Kidney epithelial cell (primary cell): ENCODE measurements at regions not wholly inside any gene's neighbourhood (a gene's known extent, or its start where the extent isn't known, plus 50 kb on each side); places are given as distances from the start of the nearest gene placed in this dataset.
"Not testable (repeated sequence)": the region's sequence is repeated elsewhere in the genome, so short reads cannot be mapped to it uniquely, and the experiment has no call there.

ENCODE experiments used
- DNase-seq: peaks from one replicate; pipeline ENCODE4 v3.0.0-alpha.2; 2010; ENCODE audit warnings: low read depth
- H3K27me3 ChIP-seq: 2 replicates; pipeline ENCODE4 v1.6.0; 2011; ENCODE audit warnings: low read length; ENCODE audit not compliant: control insufficient read depth, insufficient read depth
- H3K36me3 ChIP-seq: 2 replicates; pipeline ENCODE4 v1.5.1; 2011; ENCODE audit warnings: low read length; ENCODE audit not compliant: control insufficient read depth, insufficient read depth
- H3K4me3 ChIP-seq: 2 replicates; pipeline ENCODE4 v1.5.1; 2011; ENCODE audit warnings: low read depth, mild to moderate bottlenecking, control low read depth, low read length

DNA sequence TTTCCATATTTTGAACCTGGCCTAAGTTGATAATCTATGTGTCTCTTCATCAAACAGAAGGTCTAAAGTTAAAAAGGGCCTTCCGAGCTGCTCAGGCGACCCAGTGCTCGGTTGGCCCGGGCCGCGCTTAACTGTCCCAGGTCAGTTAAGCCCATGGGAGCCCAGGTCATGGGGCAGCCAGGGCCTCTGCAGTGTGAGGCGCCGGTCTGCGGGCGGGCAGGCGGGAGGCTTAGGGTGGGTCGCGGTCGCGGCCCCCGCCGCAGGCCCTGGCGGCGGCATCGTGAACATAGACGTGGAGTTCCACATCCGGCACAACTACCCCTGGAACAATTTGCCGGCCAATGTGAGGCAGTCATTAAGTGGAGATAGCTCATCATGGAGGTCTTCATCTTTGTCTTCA lies 91.3 kb downstream of the PPIAL4C start:
- H3K4me3 ChIP-seq, H3K27me3 ChIP-seq, DNase-seq, H3K36me3 ChIP-seq: not testable (repeated sequence)

DNA sequence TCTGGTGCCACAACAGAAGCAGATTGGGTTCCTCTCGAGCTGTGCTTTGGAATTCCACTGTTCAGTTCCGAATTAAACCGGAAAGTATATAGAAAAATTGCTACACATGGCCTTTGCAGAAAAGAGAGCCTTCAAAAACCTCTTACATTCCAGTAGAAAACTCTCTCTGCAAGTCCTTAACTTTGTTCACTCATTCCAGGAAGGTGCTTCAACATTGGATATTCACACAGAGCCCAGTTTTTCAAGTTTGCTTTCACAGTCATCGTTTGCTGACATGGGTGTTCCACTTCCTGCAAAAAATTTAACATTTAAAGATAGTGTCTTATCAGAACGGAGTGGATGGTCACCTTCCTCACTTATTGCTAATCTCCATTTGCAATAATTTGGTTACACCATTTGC lies 93.7 kb downstream of the PPIAL4C start:
- not testable (repeated sequence) for DNase-seq, H3K36me3 ChIP-seq, H3K4me3 ChIP-seq, H3K27me3 ChIP-seq

DNA sequence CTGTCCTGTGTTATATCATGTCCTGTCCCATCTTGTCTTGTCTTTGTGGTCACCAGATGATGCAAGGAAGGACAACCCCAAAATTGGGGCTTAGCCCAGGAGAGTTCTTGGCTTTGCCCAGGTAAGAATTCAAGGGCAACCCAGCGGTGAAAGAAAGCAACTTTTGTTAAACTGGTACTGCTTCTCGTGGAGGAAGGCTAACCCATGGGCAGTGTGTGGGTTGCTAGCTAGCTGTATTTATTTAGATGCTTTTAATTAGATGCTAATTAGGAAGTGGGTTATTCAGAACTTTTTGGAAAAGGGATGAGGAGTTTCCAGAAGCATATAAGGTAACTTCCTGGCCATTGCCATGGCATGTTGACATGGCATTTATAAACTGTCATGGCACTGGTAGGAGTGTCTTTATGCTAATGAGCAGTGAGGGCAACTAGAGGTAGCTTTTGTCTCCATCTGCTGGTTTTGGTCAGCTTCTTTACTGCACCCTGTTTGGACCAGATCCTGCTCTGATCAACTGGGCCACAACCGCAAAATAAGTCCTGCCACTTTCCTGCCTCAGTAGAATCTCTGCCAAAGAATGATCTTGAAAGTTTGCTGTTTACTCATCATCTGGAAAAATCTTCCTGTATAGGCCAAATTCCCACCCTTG lies 95.8 kb upstream of the FCGR1A start:
- not testable (repeated sequence) for DNase-seq, H3K36me3 ChIP-seq, H3K4me3 ChIP-seq, H3K27me3 ChIP-seq

DNA sequence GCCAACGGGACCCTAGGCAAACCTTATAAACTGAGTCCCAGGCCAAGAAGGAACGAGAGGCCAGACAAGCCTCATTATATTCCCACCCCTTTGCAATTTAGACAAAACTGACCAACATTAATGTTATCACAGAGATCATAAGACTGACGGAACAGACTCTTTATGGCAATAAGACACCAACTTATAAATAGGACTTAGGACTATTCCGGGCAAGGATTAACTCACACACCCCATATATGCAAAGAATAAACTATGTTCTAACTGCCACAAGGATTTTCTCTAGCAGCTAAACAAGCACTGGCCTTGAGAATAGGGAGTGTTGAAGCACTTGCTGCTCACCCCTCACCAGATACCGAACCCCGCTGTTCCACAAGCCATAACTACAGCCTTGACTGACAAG lies 91.1 kb upstream of the FCGR1A start:
- H3K36me3 ChIP-seq, H3K27me3 ChIP-seq, H3K4me3 ChIP-seq, DNase-seq: not testable (repeated sequence)

DNA sequence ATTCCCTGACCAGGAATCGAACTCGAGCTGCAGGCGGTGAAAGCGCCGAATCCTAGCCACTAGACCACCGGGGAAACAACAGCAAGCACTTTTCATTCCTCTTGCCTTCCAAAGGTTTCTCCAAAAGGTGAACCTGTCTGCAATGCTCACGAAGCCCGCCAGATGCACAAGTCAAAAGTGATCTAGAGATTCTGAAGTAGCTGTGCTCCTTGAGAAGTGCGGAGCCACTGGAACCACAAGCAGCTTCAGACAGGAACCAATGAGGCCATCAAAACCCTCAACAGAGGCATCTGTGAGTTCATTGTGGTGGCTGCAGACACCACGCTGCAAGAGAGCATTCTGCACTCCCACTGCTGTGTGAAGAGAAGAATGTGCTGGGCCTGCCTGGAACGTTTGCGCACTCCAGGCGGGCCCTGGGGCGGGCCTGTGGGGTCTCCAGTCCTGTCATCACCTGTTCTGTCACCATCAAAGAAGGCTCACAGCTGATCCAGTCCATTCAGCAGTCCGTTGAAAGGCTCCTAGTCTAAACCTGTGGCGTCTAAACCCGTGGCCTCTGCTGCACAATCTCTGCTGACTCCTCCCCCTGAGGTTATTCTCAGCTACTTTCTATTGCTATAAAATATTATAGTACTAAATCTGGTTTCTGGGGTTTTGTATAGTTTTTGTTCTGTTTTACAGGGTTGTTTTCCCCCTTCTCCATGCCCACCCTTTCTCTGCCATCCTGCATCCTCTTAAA lies 89.5 kb upstream of the FCGR1A start:
- H3K4me3 ChIP-seq, DNase-seq, H3K27me3 ChIP-seq, H3K36me3 ChIP-seq: not testable (repeated sequence)

DNA sequence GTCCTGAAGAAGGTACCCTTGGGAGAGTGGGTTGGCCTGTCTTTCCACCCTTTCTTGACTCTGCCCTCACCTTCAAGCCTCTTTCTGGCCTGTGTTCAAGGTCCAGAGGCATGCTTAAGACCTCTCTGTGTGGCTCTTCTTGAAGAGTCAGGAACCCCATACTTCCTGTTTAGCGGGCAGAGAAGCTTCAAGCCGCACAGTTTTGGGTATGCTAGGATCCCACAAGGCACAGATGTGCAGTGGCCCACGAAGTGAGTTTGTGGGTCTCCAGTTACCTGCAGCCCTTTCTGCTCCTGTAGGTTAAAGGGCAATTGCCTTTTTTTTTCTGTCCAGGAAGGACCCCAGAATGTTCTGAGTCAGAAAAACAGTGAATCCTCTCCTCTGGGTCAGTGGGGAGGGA lies 87.4 kb upstream of the FCGR1A start:
- DNase-seq, H3K27me3 ChIP-seq, H3K4me3 ChIP-seq, H3K36me3 ChIP-seq: not testable (repeated sequence)

DNA sequence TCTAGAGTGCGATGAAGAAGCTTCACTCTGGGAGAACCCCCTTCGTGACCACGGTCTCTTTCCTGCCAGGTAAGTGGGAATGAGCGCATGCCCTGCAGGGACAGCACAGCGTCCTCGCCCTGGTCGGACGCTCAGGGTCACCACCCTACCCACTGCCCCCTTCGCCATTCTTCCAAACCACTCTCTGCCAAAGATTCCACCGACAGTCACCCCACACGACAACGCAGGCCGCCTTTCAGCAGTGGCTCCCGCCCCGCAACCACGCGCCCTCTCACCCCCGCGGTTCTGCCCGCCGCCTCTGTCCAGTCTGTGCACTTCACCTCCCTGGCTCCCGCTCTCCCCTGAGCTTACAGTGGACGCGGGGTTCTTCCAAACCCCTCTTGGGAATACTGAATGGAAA lies 82.3 kb upstream of the FCGR1A start:
- H3K27me3 ChIP-seq, H3K4me3 ChIP-seq, H3K36me3 ChIP-seq, DNase-seq: not testable (repeated sequence)

DNA sequence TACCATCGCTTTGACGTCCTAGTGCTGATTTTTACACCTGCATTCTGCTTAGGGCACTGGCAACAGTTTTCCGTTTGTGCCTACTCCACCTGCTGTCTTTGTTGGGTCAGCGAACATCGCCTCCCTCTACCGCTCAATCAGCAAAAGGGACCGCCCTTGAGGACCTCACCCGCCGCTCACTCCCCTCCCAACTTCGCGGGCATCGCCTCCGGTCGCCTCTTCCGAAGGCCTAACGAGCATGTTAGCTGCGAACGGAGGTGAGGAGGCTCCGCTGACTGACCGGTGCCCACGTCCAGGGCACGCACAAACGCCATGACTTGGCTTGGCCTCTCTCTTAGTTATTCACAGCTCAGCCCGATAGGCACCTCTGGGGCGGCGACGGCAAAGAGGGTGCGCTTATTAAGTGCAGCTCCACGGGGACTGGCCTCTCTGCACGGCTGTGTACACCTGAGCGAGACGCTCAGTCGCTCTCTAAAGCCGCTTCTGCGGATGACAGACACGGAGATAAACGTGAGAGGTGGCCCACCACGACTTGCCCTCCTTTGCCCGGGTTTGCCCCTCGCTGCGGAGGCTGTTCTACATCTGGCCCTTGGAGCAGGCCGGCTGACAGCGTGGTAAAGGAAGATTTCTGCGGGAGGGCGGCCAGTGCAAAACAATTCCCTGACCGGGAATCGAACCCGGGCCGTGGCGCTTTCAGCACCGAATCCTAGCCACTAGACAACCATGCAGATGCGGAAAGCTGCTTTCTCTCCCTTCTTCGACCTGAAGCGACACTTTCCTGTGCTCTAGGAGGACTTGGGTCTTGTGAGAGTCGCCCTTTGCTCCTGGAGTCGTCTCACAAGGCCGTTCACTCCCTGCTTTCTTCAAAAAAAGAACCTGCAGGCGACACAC lies 81.6 kb upstream of the FCGR1A start:
- H3K27me3 ChIP-seq, DNase-seq, H3K4me3 ChIP-seq, H3K36me3 ChIP-seq: not testable (repeated sequence)

DNA sequence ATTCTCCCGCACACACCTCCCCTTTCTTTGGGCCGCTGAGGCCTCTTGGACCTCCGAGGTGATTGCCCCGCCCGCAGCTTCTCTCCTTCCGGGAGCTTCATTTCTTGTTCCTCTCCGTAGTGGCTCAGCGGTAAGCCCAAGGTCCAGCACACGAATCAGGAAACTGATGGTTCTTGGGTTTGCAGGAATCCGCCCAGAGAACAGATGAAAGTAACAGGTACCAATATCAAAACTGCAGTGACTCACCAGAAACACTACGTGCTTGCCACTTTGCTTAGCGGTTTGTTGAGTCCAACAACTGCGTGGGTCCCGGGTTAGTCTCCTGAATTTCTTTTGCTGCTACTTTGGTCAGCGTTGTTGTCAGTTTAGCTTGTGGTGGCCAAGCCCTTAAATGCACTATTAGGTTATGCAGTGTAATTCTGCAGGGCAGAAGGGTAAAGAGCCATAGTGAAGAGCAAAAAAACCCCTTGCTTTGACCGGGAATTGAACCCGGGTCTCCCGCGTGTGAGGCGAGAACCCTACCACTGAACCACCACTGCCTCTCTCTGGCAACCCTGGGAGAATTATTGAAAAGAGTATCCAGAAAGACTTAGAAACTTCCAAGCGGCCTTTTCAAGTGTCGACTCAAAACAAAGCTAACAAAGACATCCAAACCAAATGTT lies 74.2 kb upstream of the FCGR1A start:
- H3K27me3 ChIP-seq, H3K4me3 ChIP-seq, H3K36me3 ChIP-seq: not testable (repeated sequence)
- peak; percentile 5 for DNase-seq

DNA sequence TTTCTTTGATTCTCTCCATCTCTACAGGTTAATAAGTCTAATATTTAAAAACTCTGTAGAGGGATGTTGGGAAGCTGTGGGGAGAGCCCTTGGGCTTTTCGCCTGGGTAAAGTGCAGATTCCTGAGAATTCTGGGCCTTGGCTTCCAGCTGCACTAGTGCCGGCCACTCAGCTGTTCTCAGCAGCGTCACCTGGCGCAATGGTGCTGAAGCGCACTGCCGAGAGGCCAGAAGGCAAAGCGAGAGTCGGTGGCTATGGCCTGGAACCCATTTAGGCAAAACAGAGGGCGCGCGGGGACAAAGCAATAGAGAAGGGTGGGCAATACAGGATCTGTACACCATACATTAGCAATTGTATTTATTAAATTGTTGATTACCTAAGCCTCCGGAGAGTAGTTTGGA lies 70.8 kb upstream of the FCGR1A start:
- DNase-seq, H3K27me3 ChIP-seq, H3K4me3 ChIP-seq, H3K36me3 ChIP-seq: not testable (repeated sequence)

DNA sequence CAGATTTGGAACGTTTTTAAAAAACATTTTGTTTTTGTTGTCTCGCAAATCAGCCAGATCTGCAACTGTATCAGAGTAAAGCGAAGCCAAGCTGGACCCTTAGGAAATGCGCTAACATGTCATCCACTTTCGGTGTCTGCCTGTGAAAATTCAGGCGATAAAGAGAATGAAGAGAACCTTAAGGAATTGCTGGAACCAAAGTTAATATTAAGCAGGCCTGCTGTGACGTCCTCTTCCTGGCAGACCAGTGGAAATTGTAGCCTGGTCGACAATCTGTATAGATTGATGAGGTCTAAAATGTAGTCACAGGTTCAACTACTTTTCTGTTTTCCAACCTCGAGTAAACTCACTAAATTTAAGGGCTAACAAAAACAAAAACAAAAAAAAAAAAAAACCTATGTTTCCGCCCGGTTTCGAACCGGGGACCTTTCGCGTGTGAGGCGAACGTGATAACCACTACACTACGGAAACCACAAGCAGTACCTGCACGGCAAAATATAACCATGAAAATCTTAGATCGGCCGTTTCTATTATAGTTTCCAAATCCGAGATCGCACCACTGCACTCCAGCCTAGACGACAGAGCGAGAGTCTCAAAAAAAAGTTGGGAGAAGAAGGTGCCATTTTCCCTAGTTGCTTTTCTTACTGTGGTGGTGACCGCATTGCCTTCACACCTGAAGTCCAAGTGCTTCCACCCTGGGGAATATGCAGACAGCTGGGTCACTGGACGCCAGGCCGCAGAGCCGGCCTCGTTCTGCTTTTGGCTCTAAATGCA lies 70.2 kb upstream of the FCGR1A start:
- peak overlapping the region; percentile 11 for H3K4me3 ChIP-seq
- H3K36me3 ChIP-seq, H3K27me3 ChIP-seq, DNase-seq: not testable (repeated sequence)

DNA sequence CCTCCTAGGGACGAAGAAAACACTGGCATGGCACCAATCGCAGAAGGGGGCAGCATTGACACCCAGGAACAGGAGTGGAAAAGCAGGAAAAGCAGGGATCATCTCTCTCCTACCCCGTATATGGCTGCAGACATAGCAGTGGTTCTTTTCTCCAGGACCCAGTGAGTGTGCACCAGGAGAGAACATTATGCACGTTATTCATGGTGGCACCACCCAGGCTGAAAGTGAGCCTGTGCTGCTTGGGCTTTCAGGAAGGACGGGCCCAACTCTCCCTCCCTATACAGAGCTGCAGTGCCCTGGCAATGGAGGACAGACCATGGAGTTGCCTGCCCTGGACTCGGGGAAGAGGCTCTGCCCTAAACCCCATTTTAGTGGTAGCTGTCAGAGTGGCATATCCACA lies 69.0 kb upstream of the FCGR1A start:
- H3K27me3 ChIP-seq, DNase-seq, H3K36me3 ChIP-seq, H3K4me3 ChIP-seq: not testable (repeated sequence)

DNA sequence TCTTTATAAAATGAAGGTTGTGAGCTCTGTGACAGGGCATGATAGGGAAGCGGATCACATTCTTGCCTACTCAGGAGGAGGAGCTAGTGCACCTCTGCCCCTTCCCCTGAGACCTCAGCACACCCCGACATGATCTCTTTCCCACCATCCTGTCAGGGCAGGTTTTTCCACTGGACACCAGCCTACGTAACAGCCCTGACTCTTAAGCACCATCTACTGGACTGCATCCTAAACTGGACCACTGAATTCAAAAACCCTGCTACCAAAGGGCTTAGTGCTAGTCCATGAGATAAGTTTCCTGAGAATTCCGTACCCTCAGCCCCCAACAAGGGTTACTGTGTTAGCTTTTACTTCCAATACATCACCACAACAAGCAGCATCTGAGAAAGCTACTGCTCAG lies 68.5 kb upstream of the FCGR1A start:
- not testable (repeated sequence) for H3K27me3 ChIP-seq, H3K4me3 ChIP-seq, DNase-seq, H3K36me3 ChIP-seq
